OCI-LY1 (cell line): ENCODE measurements at regions not wholly inside any gene's neighbourhood (a gene's known extent, or its start where the extent isn't known, plus 50 kb on each side); places are given as distances from the start of the nearest gene placed in this dataset.

Experiments
- H2AFZ ChIP-seq: fragments of 200-600 bp; sonication (generic), shearing (Covaris generic); 2 replicates; pipeline ENCODE4 v1.6.0; 2014; ENCODE audit warnings: antibody characterized with exemption, mild to moderate bottlenecking, low read length
- H3F3A ChIP-seq: fragments of 200-600 bp; sonication (generic), shearing (Covaris generic); 2 replicates; pipeline ENCODE4 v1.6.0; 2014; ENCODE audit warnings: mild to moderate bottlenecking, antibody characterized with exemption, low read length, moderate library complexity; ENCODE audit not compliant: insufficient read depth
- H3K27ac ChIP-seq: fragments of 200-600 bp; sonication (generic); 2 replicates; pipeline ENCODE4 v1.5.1; 2014; ENCODE audit warnings: low read length, mixed run types, mild to moderate bottlenecking, low read depth; ENCODE audit not compliant: poor library complexity, severe bottlenecking
- H3K27me3 ChIP-seq: fragments of 200-600 bp; sonication (generic); 2 replicates; pipeline ENCODE4 v1.6.0; 2014; ENCODE audit warnings: antibody characterized with exemption, mild to moderate bottlenecking, low read length, moderate library complexity; ENCODE audit not compliant: insufficient read depth
- H3K36me3 ChIP-seq: fragments of 200-600 bp; sonication (generic); 2 replicates; pipeline ENCODE4 v1.6.1; 2014; ENCODE audit warnings: mild to moderate bottlenecking, antibody characterized with exemption, low read length, moderate library complexity, mixed read lengths; ENCODE audit not compliant: insufficient read depth
- H3K4me1 ChIP-seq: fragments of 200-600 bp; sonication (generic); 2 replicates; pipeline ENCODE4 v1.5.1; 2014; ENCODE audit warnings: mild to moderate bottlenecking, low read length, moderate library complexity; ENCODE audit not compliant: insufficient read depth, severe bottlenecking
- H3K4me2 ChIP-seq: fragments of 200-600 bp; sonication (generic), shearing (Covaris generic); 2 replicates; pipeline ENCODE4 v1.6.1; 2014; ENCODE audit warnings: low read length
- H3K4me3 ChIP-seq: fragments of 200-600 bp; sonication (generic); 2 replicates; pipeline ENCODE4 v1.5.1; 2014; ENCODE audit warnings: low read length, low read depth, mild to moderate bottlenecking, mixed read lengths; ENCODE audit not compliant: poor library complexity, severe bottlenecking
- H3K79me2 ChIP-seq: fragments of 200-600 bp; shearing (Covaris generic); 2 replicates; pipeline ENCODE4 v1.6.1; 2016; ENCODE audit warnings: mixed run types, low read length, mixed read lengths; ENCODE audit not compliant: insufficient read depth
- H3K9ac ChIP-seq: fragments of 200-600 bp; sonication (generic), shearing (Covaris generic); 2 replicates; pipeline ENCODE4 v1.6.1; 2014; ENCODE audit warnings: mild to moderate bottlenecking, low read length, mixed read lengths
- H3K9me2 ChIP-seq: fragments of 200-600 bp; sonication (generic), shearing (Covaris generic); 2 replicates; pipeline ENCODE4 v1.6.1; 2014; ENCODE audit warnings: low read depth, mild to moderate bottlenecking, low read length, mixed read lengths
- H3K9me3 ChIP-seq: fragments of 200-600 bp; shearing (Covaris generic); 2 replicates; pipeline ENCODE4 v1.6.1; 2014; ENCODE audit warnings: low read length, mixed read lengths
- H4K20me1 ChIP-seq: fragments of 200-600 bp; sonication (generic), shearing (Covaris generic); 2 replicates; pipeline ENCODE4 v1.6.0; 2016; ENCODE audit warnings: mild to moderate bottlenecking, low read length; ENCODE audit not compliant: insufficient read depth
- EZH2 ChIP-seq: fragments of 200-600 bp; sonication (generic), shearing (Covaris generic); IDR thresholded peaks from 2 replicates; pipeline ENCODE4 v1.8.0; 2017; ENCODE audit warnings: borderline replicate concordance, mixed run types, mild to moderate bottlenecking, antibody characterized with exemption, low read length, moderate library complexity, mixed read lengths
- TF ChIP-seq, protein P1 (sequence below): fragments of 200-600 bp; sonication (generic), shearing (Covaris generic); IDR thresholded peaks from 2 replicates; pipeline ENCODE4 v1.5.1; 2017; ENCODE audit warnings: mild to moderate bottlenecking, antibody characterized with exemption, low read length, moderate library complexity, mixed read lengths

DNA sequence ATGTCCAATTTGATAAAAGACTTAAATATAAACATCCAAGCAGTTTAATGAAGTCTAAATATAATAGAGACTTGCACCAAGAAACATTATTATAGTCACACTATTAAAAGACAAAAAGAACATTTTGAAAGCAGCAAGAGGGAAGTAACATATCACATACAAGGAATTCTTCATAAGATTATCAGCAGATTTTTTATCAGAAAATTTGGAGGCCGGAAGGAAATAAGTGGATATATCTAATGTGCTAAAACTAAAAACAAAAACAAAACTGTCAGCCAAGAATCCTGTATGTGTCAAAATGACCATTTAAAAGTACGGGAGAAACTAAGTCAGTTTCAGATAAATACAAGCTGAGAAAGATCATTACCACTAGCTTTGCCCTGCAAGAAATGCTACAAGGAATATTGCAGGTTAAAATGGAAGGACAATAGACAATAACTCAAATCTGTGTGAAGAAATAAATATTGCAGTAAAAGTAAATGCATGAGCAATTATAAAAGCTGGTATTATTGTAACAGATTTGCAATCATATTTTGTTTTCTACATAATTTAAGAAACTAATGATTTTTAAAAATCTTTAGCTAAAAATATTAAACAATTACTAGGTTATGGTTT, 1665.9 kb upstream of the PCDH20 start:
- Histone ChIP-seq H3K9ac (no peak overlapping the region), H3K79me2 (no peaks in the 10 kb centered on the region), H3K4me1 (peaks cover 5% of the 10 kb centered on the region), H3K9me3 (0 out of 2 replicates have a peak, but pooled peaks cover 5% of the 10 kb centered on the region), H4K20me1 (no peaks in the 10 kb centered on the region), H3F3A (no peaks in the 10 kb centered on the region), H2AFZ (no peak overlapping the region), H3K36me3 (no peaks in the 10 kb centered on the region), H3K4me3 (no peak overlapping the region), H3K9me2 (no peaks in the 10 kb centered on the region), H3K4me2 (no peak overlapping the region), H3K27me3 (no peaks in the 10 kb centered on the region), H3K27ac (no peak overlapping the region)
- no peak for TF ChIP-seq EZH2
- TF ChIP-seq, protein P1, sequence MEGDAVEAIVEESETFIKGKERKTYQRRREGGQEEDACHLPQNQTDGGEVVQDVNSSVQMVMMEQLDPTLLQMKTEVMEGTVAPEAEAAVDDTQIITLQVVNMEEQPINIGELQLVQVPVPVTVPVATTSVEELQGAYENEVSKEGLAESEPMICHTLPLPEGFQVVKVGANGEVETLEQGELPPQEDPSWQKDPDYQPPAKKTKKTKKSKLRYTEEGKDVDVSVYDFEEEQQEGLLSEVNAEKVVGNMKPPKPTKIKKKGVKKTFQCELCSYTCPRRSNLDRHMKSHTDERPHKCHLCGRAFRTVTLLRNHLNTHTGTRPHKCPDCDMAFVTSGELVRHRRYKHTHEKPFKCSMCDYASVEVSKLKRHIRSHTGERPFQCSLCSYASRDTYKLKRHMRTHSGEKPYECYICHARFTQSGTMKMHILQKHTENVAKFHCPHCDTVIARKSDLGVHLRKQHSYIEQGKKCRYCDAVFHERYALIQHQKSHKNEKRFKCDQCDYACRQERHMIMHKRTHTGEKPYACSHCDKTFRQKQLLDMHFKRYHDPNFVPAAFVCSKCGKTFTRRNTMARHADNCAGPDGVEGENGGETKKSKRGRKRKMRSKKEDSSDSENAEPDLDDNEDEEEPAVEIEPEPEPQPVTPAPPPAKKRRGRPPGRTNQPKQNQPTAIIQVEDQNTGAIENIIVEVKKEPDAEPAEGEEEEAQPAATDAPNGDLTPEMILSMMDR = no peak

DNA sequence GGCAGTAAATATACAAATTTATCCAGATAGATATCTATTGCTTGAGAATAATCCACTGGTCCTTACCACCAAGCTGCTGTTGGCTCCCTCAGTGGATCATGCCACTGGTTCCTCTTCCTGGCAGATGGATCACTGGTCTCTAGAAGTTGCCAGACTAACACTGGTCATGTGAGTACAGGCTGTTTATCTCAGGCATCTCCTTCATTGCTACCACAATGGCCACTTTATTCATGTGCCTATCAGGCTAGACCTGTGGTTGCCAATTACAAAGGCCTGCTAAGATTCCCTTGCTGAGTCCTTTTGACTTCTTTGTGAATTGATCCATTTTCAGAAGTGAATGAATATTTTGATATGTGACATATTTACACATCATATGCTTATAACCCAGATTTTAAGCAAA, 1659.5 kb upstream of the PCDH20 start:
- Histone ChIP-seq H2AFZ (no peak overlapping the region), H4K20me1 (no peaks in the 10 kb centered on the region), H3K4me3 (no peak overlapping the region), H3K27me3 (no peaks in the 10 kb centered on the region), H3K27ac (no peak overlapping the region), H3K79me2 (no peaks in the 10 kb centered on the region), H3K9ac (no peak overlapping the region), H3F3A (no peaks in the 10 kb centered on the region), H3K9me2 (no peaks in the 10 kb centered on the region), H3K36me3 (no peaks in the 10 kb centered on the region), H3K4me2 (no peak overlapping the region), H3K4me1 (no peaks in the 10 kb centered on the region), H3K9me3 (no peaks in the 10 kb centered on the region)
- no peak for TF ChIP-seq EZH2
- TF ChIP-seq, protein P1 = no peak

DNA sequence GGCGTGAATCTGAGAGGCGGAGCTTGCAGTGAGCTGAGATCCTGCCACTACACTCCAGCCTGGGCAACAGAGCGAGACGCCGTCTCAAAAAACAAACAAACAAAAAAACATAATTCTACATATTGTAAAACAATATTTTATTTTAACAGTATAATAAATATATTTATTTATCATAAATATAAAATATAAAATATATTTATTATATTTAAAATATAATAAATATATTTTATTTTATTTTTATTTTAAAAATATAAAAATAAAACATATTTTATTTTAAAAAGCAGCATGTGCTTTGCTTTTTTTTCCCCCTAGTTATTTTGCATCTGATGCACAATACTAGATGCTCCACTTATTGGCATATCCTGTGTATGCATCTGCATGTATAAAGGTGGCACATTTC, 1634.6 kb upstream of the PCDH20 start:
- no peak overlapping the region for H3K4me2 ChIP-seq
- H3K9me3 ChIP-seq = no peaks in the 10 kb centered on the region
- no peaks in the 10 kb centered on the region for H3K9me2 ChIP-seq
- TF ChIP-seq EZH2 = no peak
- TF ChIP-seq, protein P1 = no peak
- no peaks in the 10 kb centered on the region for H4K20me1 ChIP-seq
- no peaks in the 10 kb centered on the region for H3F3A ChIP-seq
- no peaks in the 10 kb centered on the region for H3K36me3 ChIP-seq
- H3K27ac ChIP-seq = no peak overlapping the region
- H2AFZ ChIP-seq = no peak overlapping the region
- no peaks in the 10 kb centered on the region for H3K27me3 ChIP-seq
- no peaks in the 10 kb centered on the region for H3K79me2 ChIP-seq
- no peak overlapping the region for H3K9ac ChIP-seq
- H3K4me1 ChIP-seq = no peaks in the 10 kb centered on the region
- no peak overlapping the region for H3K4me3 ChIP-seq
